Fibroblast of villous mesenchyme (primary cell): ENCODE measurements at regions not wholly inside any gene's neighbourhood (a gene's known extent, or its start where the extent isn't known, plus 50 kb on each side); places are given as distances from the start of the nearest gene placed in this dataset.
"Not testable (repeated sequence)": the region's sequence is repeated elsewhere in the genome, so short reads cannot be mapped to it uniquely, and the experiment has no call there.

Experiments used
- DNase-seq: peaks from one replicate; pipeline ENCODE4 v3.0.0-alpha.2; 2010; ENCODE audit warnings: low read depth
- H3K4me3 ChIP-seq: 2 replicates; pipeline ENCODE4 v1.5.1; 2011; ENCODE audit warnings: low read depth, mild to moderate bottlenecking, low read length
- TF ChIP-seq, protein P1 (sequence below): IDR thresholded peaks from 2 replicates; pipeline ENCODE4 v1.5.1; 2012; ENCODE audit warnings: low read depth, mild to moderate bottlenecking, low read length; ENCODE audit not compliant: insufficient read depth

DNA sequence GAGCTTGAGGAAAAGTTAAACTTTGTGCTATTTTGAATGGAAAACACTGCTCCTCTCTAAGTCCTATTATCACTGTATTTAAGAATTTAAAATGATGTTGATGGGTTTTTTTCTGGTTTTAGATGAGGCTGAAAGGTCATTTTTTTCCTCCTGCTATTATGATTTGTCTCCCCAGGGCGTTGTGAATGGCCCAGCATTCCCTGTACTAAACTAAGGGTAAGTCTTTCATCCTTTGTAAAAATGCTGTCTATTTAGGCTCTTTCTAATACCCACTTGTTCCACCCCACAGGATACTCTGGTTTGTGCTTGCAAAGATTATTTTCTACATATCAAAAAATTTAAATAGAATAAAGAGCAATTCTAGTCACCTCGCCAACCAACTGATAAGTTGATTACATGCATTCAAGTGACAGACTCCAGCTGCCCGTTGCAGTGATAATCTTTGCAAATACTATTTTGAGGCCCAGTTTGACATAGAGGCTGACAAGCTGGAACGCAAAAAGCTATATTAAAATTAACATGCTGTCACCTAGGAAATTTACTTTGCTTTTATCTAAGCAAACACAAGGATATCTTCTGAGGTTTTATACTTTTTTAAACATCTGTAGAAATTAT lies 222.3 kb upstream of the TMEM229A start:
- no peak for DNase-seq
- no peak overlapping the region for H3K4me3 ChIP-seq
- TF ChIP-seq, protein P1, sequence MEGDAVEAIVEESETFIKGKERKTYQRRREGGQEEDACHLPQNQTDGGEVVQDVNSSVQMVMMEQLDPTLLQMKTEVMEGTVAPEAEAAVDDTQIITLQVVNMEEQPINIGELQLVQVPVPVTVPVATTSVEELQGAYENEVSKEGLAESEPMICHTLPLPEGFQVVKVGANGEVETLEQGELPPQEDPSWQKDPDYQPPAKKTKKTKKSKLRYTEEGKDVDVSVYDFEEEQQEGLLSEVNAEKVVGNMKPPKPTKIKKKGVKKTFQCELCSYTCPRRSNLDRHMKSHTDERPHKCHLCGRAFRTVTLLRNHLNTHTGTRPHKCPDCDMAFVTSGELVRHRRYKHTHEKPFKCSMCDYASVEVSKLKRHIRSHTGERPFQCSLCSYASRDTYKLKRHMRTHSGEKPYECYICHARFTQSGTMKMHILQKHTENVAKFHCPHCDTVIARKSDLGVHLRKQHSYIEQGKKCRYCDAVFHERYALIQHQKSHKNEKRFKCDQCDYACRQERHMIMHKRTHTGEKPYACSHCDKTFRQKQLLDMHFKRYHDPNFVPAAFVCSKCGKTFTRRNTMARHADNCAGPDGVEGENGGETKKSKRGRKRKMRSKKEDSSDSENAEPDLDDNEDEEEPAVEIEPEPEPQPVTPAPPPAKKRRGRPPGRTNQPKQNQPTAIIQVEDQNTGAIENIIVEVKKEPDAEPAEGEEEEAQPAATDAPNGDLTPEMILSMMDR: no peak

DNA sequence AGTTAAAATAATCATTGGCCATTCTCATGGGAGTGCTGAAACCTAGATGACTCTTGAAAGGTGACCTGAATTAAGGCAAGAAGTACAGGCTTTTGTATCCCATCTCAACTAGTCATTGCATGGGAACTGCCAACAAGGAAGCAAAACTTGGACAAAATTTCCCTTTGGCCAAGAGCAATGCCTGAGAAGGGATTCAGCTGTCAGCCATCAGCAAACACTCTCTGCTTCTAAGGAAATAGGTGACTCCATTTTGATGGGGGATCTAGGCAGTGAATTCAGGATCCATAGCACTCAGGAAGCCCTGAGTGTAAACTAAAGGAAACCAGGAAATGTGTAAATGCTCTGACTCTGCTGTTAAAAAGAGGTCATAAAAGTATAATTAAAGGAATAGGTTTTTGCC lies 221.5 kb upstream of the TMEM229A start:
- no peak overlapping the region for H3K4me3 ChIP-seq
- no peak for DNase-seq
- TF ChIP-seq, protein P1: no peak

DNA sequence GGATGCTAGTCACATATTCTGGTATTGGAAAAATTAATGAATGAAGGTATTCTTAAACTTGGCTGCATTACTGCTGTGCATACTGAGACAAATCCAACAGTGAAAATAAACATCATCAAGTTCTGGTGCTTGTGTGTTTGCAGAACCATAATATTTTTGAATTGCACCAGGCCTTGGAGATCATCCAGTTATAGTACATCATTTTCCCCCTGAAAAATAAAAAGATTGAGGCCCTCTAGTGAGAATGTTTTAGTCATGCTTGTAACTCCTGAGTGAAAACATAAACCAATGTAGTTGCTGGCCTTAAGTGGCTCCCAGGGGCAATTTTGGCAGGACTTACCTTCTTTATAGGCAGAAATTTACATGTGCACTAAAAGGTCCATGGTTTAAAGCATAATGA lies 218.8 kb upstream of the TMEM229A start:
- H3K4me3 ChIP-seq: no peak overlapping the region
- TF ChIP-seq, protein P1: no peak
- peak; percentile 51 for DNase-seq

DNA sequence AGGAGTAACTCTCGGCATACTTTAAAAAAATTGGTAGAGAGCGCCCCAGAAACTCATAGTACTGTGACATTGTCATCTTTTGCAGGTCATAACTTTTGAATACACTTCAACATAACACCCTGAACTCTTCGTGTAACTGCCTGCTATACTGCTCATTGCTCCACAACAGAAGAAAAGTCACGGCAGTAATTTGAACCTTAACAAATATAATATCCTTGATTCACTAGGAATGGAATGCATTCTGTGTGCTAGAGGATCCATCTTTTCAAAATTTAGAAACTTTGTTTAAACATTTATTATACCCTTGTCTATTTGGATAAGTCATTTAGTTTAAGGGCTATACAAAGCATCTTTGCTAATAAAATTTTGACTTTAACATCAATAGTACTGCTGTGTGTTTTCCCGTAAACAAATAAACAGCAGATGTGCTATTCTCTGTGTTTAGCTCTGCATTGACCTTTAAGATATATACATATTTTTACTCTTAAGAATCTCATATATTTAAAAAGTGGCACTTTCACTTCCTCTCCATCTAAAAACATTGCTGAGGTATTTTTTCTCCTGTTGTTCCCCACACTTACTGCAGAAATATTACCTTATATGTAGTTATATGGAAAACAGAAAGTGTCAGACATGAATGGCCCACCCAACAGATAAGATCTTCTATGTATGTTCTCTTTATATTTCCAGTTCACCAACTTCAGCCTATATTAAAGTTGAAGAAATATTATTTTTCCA lies 217.6 kb upstream of the TMEM229A start:
- no peak for DNase-seq
- H3K4me3 ChIP-seq: no peak overlapping the region
- TF ChIP-seq, protein P1: no peak

DNA sequence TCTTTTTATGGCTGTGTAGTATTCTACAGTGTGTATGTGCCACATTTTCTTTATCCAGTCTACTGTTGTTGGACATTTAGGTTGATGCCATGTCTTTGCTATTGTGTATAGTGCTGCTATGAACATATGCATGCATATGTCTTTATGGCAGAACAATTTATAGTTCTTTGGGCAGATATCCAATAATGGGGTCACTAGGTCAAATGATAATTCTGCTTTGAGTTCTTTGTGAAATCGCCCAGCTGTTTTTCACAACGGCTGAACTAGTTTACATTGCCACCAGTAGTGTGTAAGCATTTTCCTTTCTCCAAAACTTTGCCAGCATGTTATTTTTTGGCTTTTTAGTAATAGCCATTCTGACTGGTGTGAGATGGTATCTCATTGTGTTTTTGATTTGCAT lies 214.8 kb upstream of the TMEM229A start:
- no peak overlapping the region for H3K4me3 ChIP-seq
- DNase-seq: no peak
- TF ChIP-seq, protein P1: no peak

DNA sequence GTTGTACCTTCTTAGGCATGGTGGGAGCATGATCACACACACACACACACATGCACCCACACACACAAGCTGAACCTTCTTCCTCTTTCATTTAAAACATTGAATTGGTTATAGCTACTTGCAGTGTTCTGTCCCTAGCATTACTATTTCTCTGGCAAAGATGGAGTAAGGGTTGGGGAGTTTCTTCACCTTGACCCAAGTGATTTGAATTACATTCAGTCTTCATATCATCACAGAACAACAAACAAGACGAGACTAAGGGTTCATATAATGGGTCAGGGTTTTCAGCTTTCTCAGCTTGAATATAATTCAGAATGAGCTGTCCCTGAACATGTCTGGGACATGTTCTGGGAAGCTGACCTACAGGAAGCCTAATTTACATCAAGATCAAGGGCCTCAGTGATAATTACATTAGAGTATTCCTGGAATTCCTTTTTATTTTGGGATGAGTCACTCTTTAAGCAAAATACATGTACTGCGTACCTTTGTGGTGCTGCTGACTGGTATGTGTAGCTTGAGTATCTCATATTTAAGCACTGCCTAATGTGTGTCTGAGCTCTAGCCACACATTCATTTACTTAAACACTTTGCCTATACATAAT lies 213.5 kb upstream of the TMEM229A start:
- TF ChIP-seq, protein P1: no peak
- DNase-seq: peak; percentile 31
- H3K4me3 ChIP-seq: no peak overlapping the region

- H3K4me3 ChIP-seq, DNase-seq: not testable (repeated sequence)
These were observed 211.6 kb upstream of the TMEM229A start for GRCh38 chr7:124244469-124244868.
